ENCODE measurements at regions not wholly inside any gene's neighbourhood (a gene's known extent, or its start where the extent isn't known, plus 50 kb on each side); places are given as distances from the start of the nearest gene placed in this dataset.

GRCh38 chr15:29518442-29518841 is 248.8 kb upstream of the NSMCE3 start:
- no peak for TF ChIP-seq CTCF (IDR thresholded peaks at IDR 0.05)
- TF ChIP-seq KDM1A (IDR thresholded peaks at IDR 0.05; ENCODE audit: low read depth): no peak
- no peak for TF ChIP-seq EP300 (IDR thresholded peaks at IDR 0.05)
- TF ChIP-seq CEBPB (IDR thresholded peaks at IDR 0.05): no peak
- no peak for TF ChIP-seq POLR2A (IDR thresholded peaks at IDR 0.05; ENCODE audit: low read length)
- no peak for TF ChIP-seq CBX2 (IDR thresholded peaks at IDR 0.05; ENCODE audit: borderline replicate concordance, low read depth)
